ENCODE measurements at regions not wholly inside any gene's neighbourhood (a gene's known extent, or its start where the extent isn't known, plus 50 kb on each side); places are given as distances from the start of the nearest gene placed in this dataset.

DNA sequence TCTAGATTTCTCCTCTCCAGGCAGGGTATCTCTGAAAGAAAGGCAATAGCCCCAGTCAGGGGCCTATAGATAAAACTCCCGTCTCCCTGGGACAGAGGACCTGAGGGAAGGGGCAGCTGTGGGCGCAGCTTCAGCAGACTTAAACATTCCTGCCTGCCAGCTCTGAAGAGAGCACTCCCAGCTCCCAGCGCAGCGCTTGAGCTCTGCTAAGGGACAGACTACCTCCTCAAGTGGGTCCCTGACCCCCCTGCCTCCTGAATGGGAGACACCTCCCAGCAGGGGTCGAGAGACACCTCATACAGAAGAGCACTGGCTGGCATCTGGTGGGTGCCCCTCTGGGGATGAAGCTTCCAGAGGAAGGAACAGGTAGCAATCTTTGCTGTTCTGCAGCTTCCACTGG, 556.9 kb downstream of the EPM2A start:
- TF ChIP-seq, protein P1, sequence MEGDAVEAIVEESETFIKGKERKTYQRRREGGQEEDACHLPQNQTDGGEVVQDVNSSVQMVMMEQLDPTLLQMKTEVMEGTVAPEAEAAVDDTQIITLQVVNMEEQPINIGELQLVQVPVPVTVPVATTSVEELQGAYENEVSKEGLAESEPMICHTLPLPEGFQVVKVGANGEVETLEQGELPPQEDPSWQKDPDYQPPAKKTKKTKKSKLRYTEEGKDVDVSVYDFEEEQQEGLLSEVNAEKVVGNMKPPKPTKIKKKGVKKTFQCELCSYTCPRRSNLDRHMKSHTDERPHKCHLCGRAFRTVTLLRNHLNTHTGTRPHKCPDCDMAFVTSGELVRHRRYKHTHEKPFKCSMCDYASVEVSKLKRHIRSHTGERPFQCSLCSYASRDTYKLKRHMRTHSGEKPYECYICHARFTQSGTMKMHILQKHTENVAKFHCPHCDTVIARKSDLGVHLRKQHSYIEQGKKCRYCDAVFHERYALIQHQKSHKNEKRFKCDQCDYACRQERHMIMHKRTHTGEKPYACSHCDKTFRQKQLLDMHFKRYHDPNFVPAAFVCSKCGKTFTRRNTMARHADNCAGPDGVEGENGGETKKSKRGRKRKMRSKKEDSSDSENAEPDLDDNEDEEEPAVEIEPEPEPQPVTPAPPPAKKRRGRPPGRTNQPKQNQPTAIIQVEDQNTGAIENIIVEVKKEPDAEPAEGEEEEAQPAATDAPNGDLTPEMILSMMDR (IDR thresholded peaks at IDR 0.05): no peak
- DNase-seq (ENCODE audit: low spot score in 2 of 2): no peak
- Histone ChIP-seq H3K27me3 (no peaks in the 10 kb centered on the region), H3K36me3 (no peaks in the 10 kb centered on the region), H3K9me3 (no peaks in the 10 kb centered on the region), H3K4me1 (no peaks in the 10 kb centered on the region), H3K27ac (no peak overlapping the region), H3K4me3 (no peak overlapping the region)
- intact Hi-C loops (cut with DNase I): no loop called here

DNA sequence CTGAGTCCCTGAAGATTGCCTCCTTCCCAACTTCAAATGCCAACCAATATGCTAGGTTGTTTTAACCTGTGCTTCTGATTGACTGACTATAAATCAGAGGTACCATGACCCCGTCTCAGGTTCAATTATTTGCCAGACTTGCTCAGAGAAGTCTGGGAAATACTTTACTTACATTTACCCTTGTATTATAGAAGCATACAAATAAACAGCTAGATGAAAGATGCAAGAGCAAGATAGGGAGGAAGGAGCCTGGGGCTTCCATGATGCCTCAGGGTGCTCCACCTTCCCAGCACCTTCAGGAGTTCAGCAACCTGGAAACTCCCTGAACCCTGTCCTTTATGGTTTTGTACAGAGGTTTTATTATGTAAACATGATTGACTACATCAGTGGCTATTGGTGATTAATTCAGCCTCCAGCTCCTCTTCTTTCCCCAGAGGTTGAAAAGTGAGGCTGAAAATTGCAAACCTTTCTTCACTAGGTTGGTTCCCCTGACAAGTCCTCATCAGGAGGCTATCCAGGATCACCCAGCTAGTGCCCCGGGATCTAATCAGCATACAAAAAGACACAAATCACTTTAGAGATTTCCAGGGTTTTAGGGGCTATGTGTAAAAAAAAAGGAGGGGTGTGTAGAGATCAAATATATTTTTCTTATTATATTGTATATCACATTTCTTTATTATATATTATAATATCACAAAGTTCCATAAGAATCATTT, 547.7 kb downstream of the EPM2A start:
- Histone ChIP-seq H3K36me3 (no peaks in the 10 kb centered on the region), H3K27ac (no peak overlapping the region), H3K27me3 (no peaks in the 10 kb centered on the region), H3K4me3 (no peak overlapping the region), H3K9me3 (no peaks in the 10 kb centered on the region), H3K4me1 (no peaks in the 10 kb centered on the region)
- intact Hi-C loops (cut with DNase I): no loop called here
- no peak for DNase-seq (ENCODE audit: low spot score in 2 of 2)
- TF ChIP-seq, protein P1 (IDR thresholded peaks at IDR 0.05): no peak

DNA sequence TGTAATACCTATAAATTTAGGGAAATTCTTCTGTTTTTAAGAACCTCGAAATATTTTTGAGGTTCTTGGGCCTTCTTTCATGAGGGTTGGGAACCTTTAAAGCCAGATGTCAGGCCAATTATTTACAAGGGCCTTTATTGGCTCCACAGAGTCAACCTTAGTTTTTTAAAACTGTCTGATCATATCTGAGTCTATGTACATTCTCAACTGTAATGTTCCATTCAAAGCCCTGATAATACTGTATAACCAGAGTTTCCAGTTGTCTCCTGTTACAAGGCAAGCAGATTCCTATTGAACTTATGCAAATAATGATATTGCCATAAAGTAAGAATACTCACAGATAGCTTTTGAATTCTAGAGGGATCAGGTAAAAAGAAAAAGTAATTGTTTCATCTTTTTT, 545.5 kb downstream of the EPM2A start:
- Histone ChIP-seq H3K9me3 (no peaks in the 10 kb centered on the region), H3K36me3 (no peaks in the 10 kb centered on the region), H3K27ac (no peak overlapping the region), H3K4me3 (no peak overlapping the region), H3K27me3 (no peaks in the 10 kb centered on the region), H3K4me1 (no peaks in the 10 kb centered on the region)
- intact Hi-C loops (cut with DNase I): no loop called here
- DNase-seq (ENCODE audit: low spot score in 2 of 2): no peak
- TF ChIP-seq, protein P1 (IDR thresholded peaks at IDR 0.05): no peak

DNA sequence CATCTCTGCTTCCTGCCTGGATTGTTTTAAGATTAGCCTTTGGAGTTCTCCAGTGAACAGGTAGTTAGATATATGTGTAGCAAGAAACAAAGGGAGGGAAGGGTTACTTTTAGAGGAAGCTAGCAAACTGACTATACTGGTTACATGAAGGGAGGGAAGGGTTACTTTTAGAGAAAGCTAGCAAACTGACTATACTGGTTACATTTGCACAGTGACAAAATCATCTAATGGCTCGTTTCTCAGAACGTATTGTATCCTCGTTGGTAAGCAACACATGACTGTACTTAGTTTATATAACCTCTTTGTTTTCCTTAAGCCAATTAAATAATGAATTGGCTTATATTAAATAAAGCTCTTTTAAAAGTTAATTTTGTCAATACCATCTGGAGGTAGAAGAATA, 540.9 kb downstream of the EPM2A start:
- Histone ChIP-seq H3K36me3 (no peaks in the 10 kb centered on the region), H3K9me3 (no peaks in the 10 kb centered on the region), H3K27me3 (no peaks in the 10 kb centered on the region), H3K4me1 (no peaks in the 10 kb centered on the region), H3K4me3 (no peak overlapping the region), H3K27ac (no peak overlapping the region)
- DNase-seq (ENCODE audit: low spot score in 2 of 2): no peak
- intact Hi-C loops (cut with DNase I): no loop called here
- TF ChIP-seq, protein P1 (IDR thresholded peaks at IDR 0.05): no peak

DNA sequence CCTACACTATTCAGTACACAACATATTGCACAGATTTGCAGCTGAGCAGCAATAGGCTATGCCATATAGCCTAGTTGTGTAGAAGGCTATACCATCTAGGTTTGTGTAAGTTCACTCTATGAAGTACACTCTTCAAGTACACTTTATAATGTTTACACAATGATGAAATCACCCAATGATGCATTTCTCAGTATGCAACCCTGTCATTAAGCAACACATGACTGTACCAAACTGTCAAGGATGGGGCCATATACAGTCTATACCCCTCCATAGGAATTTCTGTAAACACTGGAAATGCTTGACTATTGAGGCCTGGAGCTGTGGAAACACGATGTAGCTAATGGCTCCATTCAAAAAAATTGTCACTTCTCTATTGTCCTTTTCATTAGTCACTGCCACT, 535.4 kb downstream of the EPM2A start:
- no peak overlapping the region for H3K4me3 ChIP-seq
- H3K27me3 ChIP-seq: no peaks in the 10 kb centered on the region
- intact Hi-C loops (cut with DNase I): no loop called here
- H3K4me1 ChIP-seq: no peaks in the 10 kb centered on the region
- H3K27ac ChIP-seq: no peak overlapping the region
- no peaks in the 10 kb centered on the region for H3K9me3 ChIP-seq
- DNase-seq (ENCODE audit: low spot score in 2 of 2): no peak
- H3K36me3 ChIP-seq: no peaks in the 10 kb centered on the region
- TF ChIP-seq, protein P1 (IDR thresholded peaks at IDR 0.05): no peak

DNA sequence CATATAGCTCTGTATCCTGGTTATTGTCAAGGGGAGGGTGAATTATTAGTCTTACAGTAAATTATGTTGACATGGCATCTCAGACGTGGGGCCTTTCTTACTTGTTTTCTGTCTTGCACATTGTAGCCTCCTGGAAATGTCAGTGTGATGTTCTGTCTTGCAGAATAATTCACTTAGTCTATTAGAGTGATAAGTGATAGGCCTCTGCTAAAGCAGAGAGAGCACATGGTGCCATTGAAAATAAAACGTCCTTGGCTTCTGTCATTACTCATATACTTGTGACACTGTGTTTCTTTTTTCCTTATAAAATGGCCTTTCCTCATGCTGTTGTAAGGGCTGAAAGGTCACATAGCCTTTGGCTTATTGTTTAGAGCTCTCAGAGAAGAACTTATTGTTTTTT, 531.0 kb downstream of the EPM2A start:
- Histone ChIP-seq H3K36me3 (no peaks in the 10 kb centered on the region), H3K4me3 (no peak overlapping the region), H3K9me3 (no peaks in the 10 kb centered on the region), H3K27ac (no peak overlapping the region), H3K4me1 (no peaks in the 10 kb centered on the region), H3K27me3 (no peaks in the 10 kb centered on the region)
- no peak for DNase-seq (ENCODE audit: low spot score in 2 of 2)
- TF ChIP-seq, protein P1 (IDR thresholded peaks at IDR 0.05): no peak
- intact Hi-C loops (cut with DNase I): no loop called here

Measured in ascending aorta (tissue), 2 donors.